GM06990 (cell line): ENCODE measurements at regions not wholly inside any gene's neighbourhood (a gene's known extent, or its start where the extent isn't known, plus 50 kb on each side); places are given as distances from the start of the nearest gene placed in this dataset.

Source experiments
- DNase-seq: peaks from one replicate; pipeline ENCODE4 v3.0.0-alpha.2; 2011; ENCODE audit not compliant: insufficient read length; ENCODE audit errors: extremely low read depth
- H3K27me3 ChIP-seq: replicated peaks from 2 replicates; pipeline ENCODE4 v1.6.0; 2011; ENCODE audit warnings: low read length; ENCODE audit not compliant: control insufficient read depth, insufficient read depth
- H3K36me3 ChIP-seq: 2 replicates; pipeline ENCODE4 v1.5.1; 2011; ENCODE audit warnings: low read length; ENCODE audit not compliant: control insufficient read depth, insufficient read depth
- H3K4me3 ChIP-seq: replicated peaks from 2 replicates; pipeline ENCODE4 v1.5.1; 2011; ENCODE audit warnings: low read depth, mild to moderate bottlenecking, control low read depth, low read length
- TF ChIP-seq, protein P1 (sequence below): IDR thresholded peaks from 2 replicates; pipeline ENCODE4 v1.5.1; 2011; ENCODE audit warnings: low read length, control low read depth, mild to moderate bottlenecking, inconsistent platforms; ENCODE audit not compliant: insufficient read depth, poor library complexity, severe bottlenecking

DNA sequence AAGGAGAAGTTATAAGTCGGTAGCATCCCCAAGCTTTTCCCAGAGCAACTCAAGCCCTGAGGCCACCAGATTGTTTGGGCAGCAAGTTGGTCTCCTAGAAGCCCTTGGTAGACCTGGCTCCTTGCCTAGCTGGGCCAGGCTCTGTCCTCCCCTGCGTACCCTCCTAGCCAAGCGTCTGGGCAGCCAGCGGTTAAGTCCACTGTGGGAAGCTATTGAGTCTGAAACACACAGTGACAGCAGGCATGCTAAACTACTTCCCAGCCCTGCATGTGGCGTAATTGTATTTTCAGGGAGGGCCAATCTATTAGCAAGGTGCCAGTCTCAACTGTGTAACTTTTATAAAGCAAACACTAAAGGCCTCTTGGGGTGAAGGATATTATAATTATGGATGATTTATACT, 419.1 kb upstream of the RBFOX1 start:
- no peak overlapping the region for H3K4me3 ChIP-seq
- no peaks in the 10 kb centered on the region for H3K36me3 ChIP-seq
- H3K27me3 ChIP-seq: no peaks in the 10 kb centered on the region
- TF ChIP-seq, protein P1, sequence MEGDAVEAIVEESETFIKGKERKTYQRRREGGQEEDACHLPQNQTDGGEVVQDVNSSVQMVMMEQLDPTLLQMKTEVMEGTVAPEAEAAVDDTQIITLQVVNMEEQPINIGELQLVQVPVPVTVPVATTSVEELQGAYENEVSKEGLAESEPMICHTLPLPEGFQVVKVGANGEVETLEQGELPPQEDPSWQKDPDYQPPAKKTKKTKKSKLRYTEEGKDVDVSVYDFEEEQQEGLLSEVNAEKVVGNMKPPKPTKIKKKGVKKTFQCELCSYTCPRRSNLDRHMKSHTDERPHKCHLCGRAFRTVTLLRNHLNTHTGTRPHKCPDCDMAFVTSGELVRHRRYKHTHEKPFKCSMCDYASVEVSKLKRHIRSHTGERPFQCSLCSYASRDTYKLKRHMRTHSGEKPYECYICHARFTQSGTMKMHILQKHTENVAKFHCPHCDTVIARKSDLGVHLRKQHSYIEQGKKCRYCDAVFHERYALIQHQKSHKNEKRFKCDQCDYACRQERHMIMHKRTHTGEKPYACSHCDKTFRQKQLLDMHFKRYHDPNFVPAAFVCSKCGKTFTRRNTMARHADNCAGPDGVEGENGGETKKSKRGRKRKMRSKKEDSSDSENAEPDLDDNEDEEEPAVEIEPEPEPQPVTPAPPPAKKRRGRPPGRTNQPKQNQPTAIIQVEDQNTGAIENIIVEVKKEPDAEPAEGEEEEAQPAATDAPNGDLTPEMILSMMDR: no peak
- DNase-seq: no peak

DNA sequence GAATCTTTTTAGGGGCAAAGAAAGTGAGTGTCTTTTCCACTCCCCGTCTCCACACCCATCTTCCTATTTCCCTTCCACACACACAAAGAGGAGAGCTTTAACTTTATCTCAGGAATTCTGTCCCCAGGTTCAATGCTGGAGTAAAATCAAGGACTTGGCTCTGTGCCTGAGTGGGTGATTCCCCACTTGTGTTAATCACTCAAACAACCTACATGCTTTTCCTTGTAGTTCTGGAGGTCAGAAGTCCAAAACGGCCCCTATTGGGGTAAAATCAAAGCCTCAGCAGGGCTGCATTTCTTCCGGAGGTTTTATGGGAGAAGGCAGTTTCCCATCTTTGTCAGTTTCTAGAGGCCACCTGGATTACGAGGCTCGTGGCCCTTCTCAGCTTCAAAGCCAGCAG, 422.3 kb upstream of the RBFOX1 start:
- H3K4me3 ChIP-seq: no peak overlapping the region
- H3K27me3 ChIP-seq: no peaks in the 10 kb centered on the region
- TF ChIP-seq, protein P1: no peak

DNA sequence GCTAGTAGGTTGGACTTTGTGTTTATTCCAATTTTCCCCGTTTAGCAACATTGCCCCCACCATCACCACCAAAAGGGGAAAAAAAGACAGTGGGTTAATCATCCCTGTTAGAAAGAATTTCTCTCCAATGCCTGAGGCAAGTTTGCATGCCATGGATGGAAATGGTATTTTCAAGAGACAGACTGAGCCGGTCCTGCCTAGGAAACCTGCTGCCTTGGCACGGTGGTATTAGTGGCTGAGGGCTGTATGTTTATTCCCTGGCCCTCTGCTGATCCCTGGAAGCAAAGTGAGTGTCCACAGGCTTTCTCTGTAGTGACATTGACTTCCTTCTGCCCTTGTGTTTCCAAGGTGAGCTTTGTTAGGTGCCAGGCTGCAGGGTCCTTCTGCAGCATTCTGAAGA, 427.0 kb upstream of the RBFOX1 start:
- Histone ChIP-seq H3K4me3 (no peak overlapping the region), H3K36me3 (no peaks in the 10 kb centered on the region), H3K27me3 (no peaks in the 10 kb centered on the region)
- DNase-seq: no peak
- TF ChIP-seq, protein P1: no peak

More for the DNA sequence above, 422.3 kb upstream of the RBFOX1 start:
- DNase-seq: no peak
- H3K36me3 ChIP-seq: no peaks in the 10 kb centered on the region

DNA sequence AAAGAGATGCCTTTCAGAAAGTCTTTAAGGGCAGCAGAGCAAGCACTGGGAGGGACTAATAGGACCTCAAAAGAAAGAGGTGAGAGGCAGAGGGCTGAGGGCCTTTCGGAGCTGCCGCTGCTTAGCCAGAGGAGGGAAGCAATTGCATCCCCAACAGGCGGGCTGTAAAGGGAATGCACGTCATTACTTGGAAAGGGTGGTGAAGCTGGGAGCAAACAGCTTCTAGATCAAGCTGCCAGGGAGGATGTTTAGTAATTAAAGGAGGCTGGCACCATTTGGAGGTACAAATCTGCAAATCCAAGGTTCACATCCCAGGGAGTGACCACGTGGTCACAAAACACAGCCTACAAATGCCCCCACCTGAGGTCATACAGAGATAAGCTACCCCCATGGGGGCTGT, 429.0 kb upstream of the RBFOX1 start:
- DNase-seq: no peak
- TF ChIP-seq, protein P1: no peak
- no peaks in the 10 kb centered on the region for H3K27me3 ChIP-seq
- H3K36me3 ChIP-seq: no peaks in the 10 kb centered on the region
- no peak overlapping the region for H3K4me3 ChIP-seq

DNA sequence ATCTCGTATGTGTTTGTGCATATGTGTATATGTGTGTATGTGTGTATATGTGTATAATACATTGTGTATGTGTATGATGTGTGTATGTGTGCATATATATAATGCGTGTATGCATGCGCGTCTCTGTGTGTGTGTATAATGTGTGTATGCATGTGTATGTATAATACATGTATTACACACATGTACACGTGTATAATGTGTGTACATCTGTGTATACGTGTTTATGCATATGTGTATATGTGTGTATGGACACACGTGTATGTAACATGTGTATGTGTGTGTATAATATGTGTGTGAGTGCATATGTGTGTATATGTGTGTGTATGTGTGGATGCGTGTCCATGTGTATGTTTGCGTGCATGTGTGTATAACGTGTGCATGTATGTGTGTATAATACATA, 433.7 kb upstream of the RBFOX1 start:
- H3K36me3 ChIP-seq: no peaks in the 10 kb centered on the region
- TF ChIP-seq, protein P1: no peak
- no peaks in the 10 kb centered on the region for H3K27me3 ChIP-seq
- no peak for DNase-seq
- H3K4me3 ChIP-seq: no peak overlapping the region

- no peak for DNase-seq
- Histone ChIP-seq H3K4me3 (no peak overlapping the region), H3K36me3 (no peaks in the 10 kb centered on the region), H3K27me3 (no peaks in the 10 kb centered on the region)
- TF ChIP-seq, protein P1: no peak
Measured at GRCh38 chr16:6897876-6898485, 434.7 kb upstream of the RBFOX1 start.
